Heart left ventricle (tissue), 13 donors: ENCODE measurements at regions not wholly inside any gene's neighbourhood (a gene's known extent, or its start where the extent isn't known, plus 50 kb on each side); places are given as distances from the start of the nearest gene placed in this dataset.

Experiments used
- POLR2A ChIP-seq, 2 donors: fragments of 450-650 bp; IDR thresholded peaks; one replicate each; pipeline ENCODE4 v1.6.1; 2017; ENCODE audit warnings: antibody characterized with exemption in 2 of 2, mild to moderate bottlenecking in 2 of 2, moderate library complexity in 2 of 2
- TF ChIP-seq, protein P1 (sequence below), 12 donors: fragments of 200-600 bp; sonication (generic) in 4 of 12; IDR thresholded peaks; one replicate each; pipeline versions ENCODE4 v1.5.0 to v1.8.0; 2018 to 2022; ENCODE audit warnings: antibody characterized with exemption in 12 of 12, mild to moderate bottlenecking in 5 of 12
- donor health status: ischemic (EF 13 %, LVEDD 7.1; RV severe dilation, severe dysfunction).
- donor health status: DM: no; HTN: yes; CAD: no.
- donor health status: DM: no; HTN: no; CAD: no.
- donor health status: ischemic (EF 25% LVEDD 6.9; RV normal size, moderate dysfunction).
- donor health status: ischemic (EF 25% LVEDD 5.7; RV mildly dilated, moderate dysfunction).
- donor health status: ischemic (EF 35%, LVEDD 5.7; RV mildly dilated, moderate dysfunction).
- donor health status: nonischemic (EF 11% LVEDD 7.7; RV severe dilation, severe dysfunction).
- donor health status: DM: yes; HTN: yes; CAD: no.
- donor health status: PGD.
- donor health status: ischemic (EF 29% LVEDD 5.4; RV normal size, mild dysfunction).
- donor health status: nonischemic (EF 23%, LVEDD 6.1; RV moderate dilation, normal function).

DNA sequence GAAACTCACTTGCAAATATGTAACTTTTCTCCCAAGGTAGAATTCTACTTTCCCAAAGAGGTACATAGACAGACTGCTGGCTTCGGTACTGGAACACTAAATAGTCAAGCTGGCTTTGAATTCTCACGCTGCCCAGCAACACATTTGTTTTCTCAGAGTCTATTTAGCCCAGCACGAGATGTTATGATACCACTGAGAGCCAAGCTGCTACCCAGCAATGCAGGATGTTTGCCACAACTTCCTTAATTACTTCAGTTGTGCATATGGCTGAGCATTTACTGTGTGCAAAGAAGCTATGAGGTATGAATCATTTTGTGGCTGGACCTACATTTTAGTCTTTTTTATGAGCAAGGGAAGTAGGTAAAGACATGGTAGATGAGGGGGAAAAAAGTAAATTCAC, 793.2 kb downstream of the PLA2G4A start:
- TF ChIP-seq, protein P1, sequence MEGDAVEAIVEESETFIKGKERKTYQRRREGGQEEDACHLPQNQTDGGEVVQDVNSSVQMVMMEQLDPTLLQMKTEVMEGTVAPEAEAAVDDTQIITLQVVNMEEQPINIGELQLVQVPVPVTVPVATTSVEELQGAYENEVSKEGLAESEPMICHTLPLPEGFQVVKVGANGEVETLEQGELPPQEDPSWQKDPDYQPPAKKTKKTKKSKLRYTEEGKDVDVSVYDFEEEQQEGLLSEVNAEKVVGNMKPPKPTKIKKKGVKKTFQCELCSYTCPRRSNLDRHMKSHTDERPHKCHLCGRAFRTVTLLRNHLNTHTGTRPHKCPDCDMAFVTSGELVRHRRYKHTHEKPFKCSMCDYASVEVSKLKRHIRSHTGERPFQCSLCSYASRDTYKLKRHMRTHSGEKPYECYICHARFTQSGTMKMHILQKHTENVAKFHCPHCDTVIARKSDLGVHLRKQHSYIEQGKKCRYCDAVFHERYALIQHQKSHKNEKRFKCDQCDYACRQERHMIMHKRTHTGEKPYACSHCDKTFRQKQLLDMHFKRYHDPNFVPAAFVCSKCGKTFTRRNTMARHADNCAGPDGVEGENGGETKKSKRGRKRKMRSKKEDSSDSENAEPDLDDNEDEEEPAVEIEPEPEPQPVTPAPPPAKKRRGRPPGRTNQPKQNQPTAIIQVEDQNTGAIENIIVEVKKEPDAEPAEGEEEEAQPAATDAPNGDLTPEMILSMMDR (IDR thresholded peaks at IDR 0.05), result no peak
- no peak for TF ChIP-seq POLR2A (IDR thresholded peaks at IDR 0.05)
